GM06990 (cell line): ENCODE measurements at regions not wholly inside any gene's neighbourhood (a gene's known extent, or its start where the extent isn't known, plus 50 kb on each side); places are given as distances from the start of the nearest gene placed in this dataset.
"Not testable (repeated sequence)": the region's sequence is repeated elsewhere in the genome, so short reads cannot be mapped to it uniquely, and the experiment has no call there.

ENCODE experiments used
- DNase-seq: peaks from one replicate; pipeline ENCODE4 v3.0.0-alpha.2; 2011; ENCODE audit not compliant: insufficient read length; ENCODE audit errors: extremely low read depth
- H3K27me3 ChIP-seq: replicated peaks from 2 replicates; pipeline ENCODE4 v1.6.0; 2011; ENCODE audit warnings: low read length; ENCODE audit not compliant: control insufficient read depth, insufficient read depth
- H3K36me3 ChIP-seq: 2 replicates; pipeline ENCODE4 v1.5.1; 2011; ENCODE audit warnings: low read length; ENCODE audit not compliant: control insufficient read depth, insufficient read depth
- H3K4me3 ChIP-seq: replicated peaks from 2 replicates; pipeline ENCODE4 v1.5.1; 2011; ENCODE audit warnings: low read depth, mild to moderate bottlenecking, control low read depth, low read length
- TF ChIP-seq, protein P1 (sequence below): IDR thresholded peaks from 2 replicates; pipeline ENCODE4 v1.5.1; 2011; ENCODE audit warnings: low read length, control low read depth, mild to moderate bottlenecking, inconsistent platforms; ENCODE audit not compliant: insufficient read depth, poor library complexity, severe bottlenecking

GRCh38 chr6:86285876-86286275 is 643.2 kb upstream of the SYNCRIP start:
- DNase-seq = no peak
- H3K4me3 ChIP-seq = no peak overlapping the region
- H3K36me3 ChIP-seq = no peaks in the 10 kb centered on the region
- H3K27me3 ChIP-seq = no peaks in the 10 kb centered on the region
- TF ChIP-seq, protein P1, sequence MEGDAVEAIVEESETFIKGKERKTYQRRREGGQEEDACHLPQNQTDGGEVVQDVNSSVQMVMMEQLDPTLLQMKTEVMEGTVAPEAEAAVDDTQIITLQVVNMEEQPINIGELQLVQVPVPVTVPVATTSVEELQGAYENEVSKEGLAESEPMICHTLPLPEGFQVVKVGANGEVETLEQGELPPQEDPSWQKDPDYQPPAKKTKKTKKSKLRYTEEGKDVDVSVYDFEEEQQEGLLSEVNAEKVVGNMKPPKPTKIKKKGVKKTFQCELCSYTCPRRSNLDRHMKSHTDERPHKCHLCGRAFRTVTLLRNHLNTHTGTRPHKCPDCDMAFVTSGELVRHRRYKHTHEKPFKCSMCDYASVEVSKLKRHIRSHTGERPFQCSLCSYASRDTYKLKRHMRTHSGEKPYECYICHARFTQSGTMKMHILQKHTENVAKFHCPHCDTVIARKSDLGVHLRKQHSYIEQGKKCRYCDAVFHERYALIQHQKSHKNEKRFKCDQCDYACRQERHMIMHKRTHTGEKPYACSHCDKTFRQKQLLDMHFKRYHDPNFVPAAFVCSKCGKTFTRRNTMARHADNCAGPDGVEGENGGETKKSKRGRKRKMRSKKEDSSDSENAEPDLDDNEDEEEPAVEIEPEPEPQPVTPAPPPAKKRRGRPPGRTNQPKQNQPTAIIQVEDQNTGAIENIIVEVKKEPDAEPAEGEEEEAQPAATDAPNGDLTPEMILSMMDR = no peak

GRCh38 chr6:86284809-86285480 is 642.3 kb upstream of the SYNCRIP start:
- DNase-seq, H3K36me3 ChIP-seq, H3K4me3 ChIP-seq, H3K27me3 ChIP-seq: not testable (repeated sequence)

DNA sequence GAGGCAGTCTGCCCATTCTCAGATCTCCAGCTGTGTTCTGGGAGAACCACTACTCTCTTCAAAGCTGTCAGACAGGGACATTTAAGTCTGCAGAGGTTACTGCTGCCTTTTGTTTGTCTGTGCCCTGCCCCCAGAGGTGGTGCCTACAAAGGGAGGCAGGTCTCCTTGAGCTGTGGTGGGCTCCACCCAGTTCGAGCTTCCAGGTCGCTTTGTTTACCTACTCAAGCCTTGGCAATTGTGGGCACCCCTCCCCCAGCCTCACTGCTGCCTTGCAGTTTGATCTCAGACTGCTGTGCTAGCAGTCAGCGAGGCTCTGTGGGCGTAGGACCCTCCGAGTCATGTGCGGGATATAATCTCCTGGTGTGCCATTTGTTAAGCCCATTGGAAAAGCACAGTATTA is 640.9 kb upstream of the SYNCRIP start:
- not testable (repeated sequence) for DNase-seq, H3K36me3 ChIP-seq, H3K4me3 ChIP-seq

DNA sequence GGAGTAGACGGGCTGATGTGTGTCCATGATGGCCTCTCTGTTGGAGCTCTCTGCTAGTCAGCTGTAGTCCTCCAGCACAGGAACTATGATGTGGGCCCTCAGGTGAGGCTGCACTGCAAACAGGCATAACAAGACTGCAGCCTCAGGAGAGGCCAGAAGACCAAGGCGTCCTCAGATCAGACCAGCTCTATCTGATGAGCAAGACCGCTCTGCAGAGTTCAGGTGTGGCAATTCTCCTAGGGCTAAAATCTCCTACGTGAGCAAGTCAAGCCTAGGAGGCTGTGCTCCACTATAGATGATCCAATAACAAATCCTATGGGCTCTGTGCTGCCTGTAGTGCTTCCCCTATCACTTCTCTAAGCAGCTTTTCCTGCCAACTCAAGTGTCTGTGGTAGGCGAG is 633.4 kb upstream of the SYNCRIP start:
- no peak for DNase-seq
- H3K27me3 ChIP-seq = no peaks in the 10 kb centered on the region
- TF ChIP-seq, protein P1 = no peak
- H3K4me3 ChIP-seq = no peak overlapping the region
- no peaks in the 10 kb centered on the region for H3K36me3 ChIP-seq

More for the DNA sequence above, 640.9 kb upstream of the SYNCRIP start:
- H3K27me3 ChIP-seq = not testable (repeated sequence)

GRCh38 chr6:86273936-86274335 is 631.2 kb upstream of the SYNCRIP start:
- H3K4me3 ChIP-seq = no peak overlapping the region
- TF ChIP-seq, protein P1 = no peak
- no peaks in the 10 kb centered on the region for H3K27me3 ChIP-seq
- no peak for DNase-seq
- no peaks in the 10 kb centered on the region for H3K36me3 ChIP-seq

GRCh38 chr6:86256615-86257187 is 614.0 kb upstream of the SYNCRIP start:
- Histone ChIP-seq H3K4me3 (no peak overlapping the region), H3K27me3 (no peaks in the 10 kb centered on the region), H3K36me3 (no peaks in the 10 kb centered on the region)
- TF ChIP-seq, protein P1 = no peak
- no peak for DNase-seq
